ENCODE measurements at regions not wholly inside any gene's neighbourhood (a gene's known extent, or its start where the extent isn't known, plus 50 kb on each side); places are given as distances from the start of the nearest gene placed in this dataset.

- TF ChIP-seq ZNF740 (CRISPR knock-in tag; IDR thresholded peaks at IDR 0.05) = no peak
- TF ChIP-seq ZBTB26 (CRISPR knock-in tag; IDR thresholded peaks at IDR 0.05; ENCODE audit: borderline replicate concordance) = no peak
- TF ChIP-seq MXD3 (CRISPR knock-in tag; IDR thresholded peaks at IDR 0.05) = no peak
- TF ChIP-seq ETV5 (CRISPR knock-in tag; IDR thresholded peaks at IDR 0.05; ENCODE audit: borderline replicate concordance) = no peak
- TF ChIP-seq TEAD3 (CRISPR knock-in tag; optimal IDR thresholded peaks at IDR 0.05; ENCODE audit: borderline replicate concordance) = no peak
- TF ChIP-seq TGIF2 (CRISPR knock-in tag; IDR thresholded peaks at IDR 0.05) = no peak
- no peak for TF ChIP-seq POLR2A (IDR thresholded peaks at IDR 0.05; ENCODE audit: insufficient read depth in 1 of 2, low read depth in 2 of 2, low read length in 2 of 2)
- TF ChIP-seq RAD21 (CRISPR knock-in tag; IDR thresholded peaks at IDR 0.05) = no peak
- TF ChIP-seq MAZ (IDR thresholded peaks at IDR 0.05; ENCODE audit: borderline replicate concordance, low read depth, low read length) = no peak
- no peak for TF ChIP-seq MAZ (CRISPR knock-in tag; IDR thresholded peaks at IDR 0.05; ENCODE audit: low read depth)
- no peak for TF ChIP-seq USF2 (IDR thresholded peaks at IDR 0.05; ENCODE audit: low read depth, low read length)
- no peak for TF ChIP-seq USF2 (CRISPR knock-in tag; IDR thresholded peaks at IDR 0.05; ENCODE audit: borderline replicate concordance)
Observed at GRCh38 chr10:94102436-94102835, 108.7 kb downstream of the PLCE1 start.
